ENCODE measurements at regions not wholly inside any gene's neighbourhood (a gene's known extent, or its start where the extent isn't known, plus 50 kb on each side); places are given as distances from the start of the nearest gene placed in this dataset.

GRCh38 chr4:12576409-12576808 is 907.7 kb downstream of the RAB28 start:
- no peak overlapping the region for H3K18ac ChIP-seq (ENCODE audit: low read depth, low read length)
- ChIA-PET CTCF (no interaction called here), POLR2A (ENCODE audit: unreplicated experiment) (no interaction called here)
- H3K4me3 ChIP-seq (ENCODE audit: insufficient read depth, low read depth, low read length) = no peak overlapping the region
- H3K36me3 ChIP-seq (ENCODE audit: control insufficient read depth, insufficient read depth, low read length) = no peaks in the 10 kb centered on the region
- H3K4me2 ChIP-seq (ENCODE audit: low read depth, low read length) = no peak overlapping the region
- H4K20me1 ChIP-seq (ENCODE audit: insufficient read depth, low read length) = no peaks in the 10 kb centered on the region
- H3K14ac ChIP-seq (replicated peaks; ENCODE audit: low read depth, low read length) = no peak overlapping the region
- no peak overlapping the region for H2BK120ac ChIP-seq (ENCODE audit: low read depth, low read length)
- intact Hi-C loops (cut with micrococcal nuclease) (no loop called here), dilution Hi-C loops (cut with HindIII; ENCODE audit: low sequenced_read_pairs, unreplicated experiment) (no loop called here), in situ Hi-C loops (cut with MboI; ENCODE audit: low sequenced_read_pairs) (no loop called here)
- no peak overlapping the region for H3K27ac ChIP-seq (ENCODE audit: insufficient read depth, low read length)
- no peak overlapping the region for H3K4ac ChIP-seq (ENCODE audit: low read depth, low read length)
- no peak overlapping the region for H2BK15ac ChIP-seq (ENCODE audit: low read depth, low read length)
- WGBS, 2 experiments (ENCODE audit: extremely low coverage in 2 of 2, insufficient read length in 1 of 2) = no CpG with 5 or more reads among the region's 4 CpGs
- peaks cover 4% of the 10 kb centered on the region; the same call in 1 of the 2 replicates for H3K9me3 ChIP-seq (ENCODE audit: control insufficient read depth, insufficient read depth, low read length)
- no peak overlapping the region for H2AFZ ChIP-seq (replicated peaks; ENCODE audit: low read length, poor library complexity)
- no peak overlapping the region for H2AK9ac ChIP-seq (replicated peaks; ENCODE audit: low read depth, low read length, poor library complexity)
- no peak overlapping the region for H3K23ac ChIP-seq (ENCODE audit: low read depth, low read length)
- H3K27me3 ChIP-seq (ENCODE audit: control insufficient read depth, insufficient read depth, low read length) = no peaks in the 10 kb centered on the region
- H3K9ac ChIP-seq (ENCODE audit: low read depth, low read length) = no peak overlapping the region
- no peak overlapping the region for H4K91ac ChIP-seq (ENCODE audit: insufficient read depth, low read depth, low read length)
- H2BK20ac ChIP-seq (ENCODE audit: low read depth, low read length) = no peak overlapping the region
- ATAC-seq (ENCODE audit: low read depth) (no peak), DNase-seq (no peak)
- BruUV-seq (replicated peaks) = no TSS peak
- no peaks in the 10 kb centered on the region for H3K4me1 ChIP-seq (ENCODE audit: control insufficient read depth, insufficient read depth, low read length)
- H3K9me1 ChIP-seq (ENCODE audit: insufficient read depth, low read length) = no peaks in the 10 kb centered on the region
- H4K5ac ChIP-seq (ENCODE audit: low read depth, low read length) = no peak overlapping the region
- no peaks in the 10 kb centered on the region for H3K79me1 ChIP-seq (ENCODE audit: low read depth in 1 of 2, low read length in 2 of 2)
- H3K56ac ChIP-seq (ENCODE audit: extremely low read depth, insufficient read depth, low read length) = no peak overlapping the region
- H4K8ac ChIP-seq (ENCODE audit: low read depth in 2 of 2, low read length in 2 of 2) = no peak overlapping the region
- H2AK5ac ChIP-seq (ENCODE audit: low read depth, low read length) = no peak overlapping the region
- TF ChIP-seq MAZ (IDR thresholded peaks at IDR 0.05; ENCODE audit: borderline replicate concordance, low read depth, low read length) (no peak), CEBPB (IDR thresholded peaks at IDR 0.05; ENCODE audit: low read depth, low read length) (no peak), NFE2L2 (IDR thresholded peaks at IDR 0.05; ENCODE audit: low read depth, low read length) (no peak)
- H2BK5ac ChIP-seq (ENCODE audit: low read depth, low read length, poor library complexity, severe bottlenecking) = no peak overlapping the region
